K562 (cell line): ENCODE measurements at regions not wholly inside any gene's neighbourhood (a gene's known extent, or its start where the extent isn't known, plus 50 kb on each side); places are given as distances from the start of the nearest gene placed in this dataset.

Source experiments
- ATAC-seq: fragments of 200-7000 bp; cut with Tn5 transposase; 3 replicates; pipeline ENCODE4 v1.9.1; 2020; ENCODE audit warnings: moderate library complexity
- BruUV-seq: library from RNA; stranded (reverse); fragments of 400-500 nt; replicated peaks from 2 replicates; lab custom pipeline; 2021; lab: Mats Ljungman, UMichigan
- CTCF ChIA-PET: fragments of 300-600 bp; formaldehyde crosslinking; extraction: SDS; loops from one replicate; lab custom pipeline; 2021; ENCODE audit warnings: low intra/inter-chr PET ratio; lab: Yijun Ruan, JAX
- POLR2A ChIA-PET: fragments of 300-600, 350-650 bp; sonication (Branson Sonifier 250); formaldehyde crosslinking; extraction: SDS; loops from one replicate; lab custom pipeline; 2021; ENCODE audit warnings: antibody characterized with exemption, inconsistent platforms; lab: Yijun Ruan, JAX
- DNase-seq, 4 experiments: peaks; one replicate each; pipeline versions ENCODE4 v3.0.0 to v3.0.0-alpha.2; 2011 to 2018; ENCODE audit warnings: low spot score in 3 of 4, mixed read lengths in 3 of 4; ENCODE audit errors: extremely low read depth in 1 of 4
- FAIRE-seq: peaks from 2 replicates; lab custom pipeline; 2011; peaks lifted over from hg19 to GRCh38; lab: Jason Lieb, UNC
- H2AFZ ChIP-seq: 2 replicates; pipeline ENCODE4 v1.6.0; 2011; ENCODE audit warnings: low read depth, low read length, control low read depth, inconsistent platforms
- H3K27ac ChIP-seq: fragments of 200-600 bp; 3 replicates; pipeline ENCODE4 v1.8.0; 2011; ENCODE audit warnings: low read depth, mild to moderate bottlenecking, control low read depth, inconsistent platforms, low read length, moderate library complexity, mixed read lengths; ENCODE audit errors: extremely low read depth
- H3K27me3 ChIP-seq, 2 experiments: fragments of 300-600 bp in 1 of 2; 2 replicates in 1 of 2; 3 replicates in 1 of 2; pipeline versions ENCODE4 v1.6.0 to v1.8.0; 2011; ENCODE audit warnings: inconsistent platforms in 2 of 2, low read length in 2 of 2, mild to moderate bottlenecking in 1 of 2, mixed read lengths in 1 of 2, moderate library complexity in 1 of 2; ENCODE audit not compliant: control insufficient read depth in 2 of 2, insufficient read depth in 2 of 2
- H3K36me3 ChIP-seq: fragments of 300-600 bp; 3 replicates; pipeline ENCODE4 v1.8.0; 2011; ENCODE audit warnings: mild to moderate bottlenecking, low read length, inconsistent platforms; ENCODE audit not compliant: control insufficient read depth, insufficient read depth
- H3K4me1 ChIP-seq, 2 experiments: fragments of 200-600 bp in 1 of 2; replicated peaks in 1 of 2; 2 replicates in 1 of 2; 3 replicates in 1 of 2; pipeline versions ENCODE4 v1.5.1 to v1.8.0; 2011; ENCODE audit warnings: inconsistent platforms in 2 of 2, low read length in 2 of 2, mild to moderate bottlenecking in 1 of 2, mixed read lengths in 1 of 2, moderate library complexity in 1 of 2; ENCODE audit not compliant: control insufficient read depth in 2 of 2, insufficient read depth in 2 of 2
- H3K4me2 ChIP-seq: 2 replicates; pipeline ENCODE4 v1.6.1; 2011; ENCODE audit warnings: low read length, control low read depth, inconsistent platforms, mixed read lengths; ENCODE audit not compliant: insufficient read depth
- H3K4me3 ChIP-seq: fragments of 200-600 bp; sonication (generic), shearing (Covaris generic); 2 replicates; pipeline ENCODE4 v1.5.1; 2016; ENCODE audit warnings: control low read depth, inconsistent platforms
- H3K79me2 ChIP-seq: fragments of 200-600 bp; 3 replicates; pipeline ENCODE4 v1.8.0; 2011; ENCODE audit warnings: low read length, inconsistent platforms; ENCODE audit not compliant: control insufficient read depth, insufficient read depth
- H3K9ac ChIP-seq, 2 experiments: 2 replicates each; pipeline versions ENCODE4 v1.6.0 to v1.6.1; 2011; ENCODE audit warnings: low read depth in 2 of 2, low read length in 2 of 2, control low read depth in 1 of 2, inconsistent platforms in 1 of 2, mild to moderate bottlenecking in 1 of 2, mixed read lengths in 1 of 2; ENCODE audit not compliant: insufficient read depth in 1 of 2
- H3K9me1 ChIP-seq: one replicate; pipeline ENCODE4 v1.6.0; 2011; ENCODE audit warnings: inconsistent platforms, mild to moderate bottlenecking, low read length, moderate library complexity; ENCODE audit not compliant: control insufficient read depth, insufficient read depth
- H3K9me3 ChIP-seq: replicated peaks from 2 replicates; pipeline ENCODE4 v1.5.1; 2011; ENCODE audit warnings: low read depth, low read length, inconsistent platforms; ENCODE audit not compliant: control insufficient read depth, insufficient read depth
- H4K20me1 ChIP-seq: replicated peaks from 2 replicates; pipeline ENCODE4 v1.6.1; 2011; ENCODE audit warnings: low read length, inconsistent platforms, mixed read lengths; ENCODE audit not compliant: control insufficient read depth, insufficient read depth
- CHAMP1 ChIP-seq: fragments of 450-650 bp; IDR thresholded peaks from 2 replicates; pipeline ENCODE4 v1.6.1; 2016; ENCODE audit warnings: mild to moderate bottlenecking
- ETS2 ChIP-seq: IDR thresholded peaks from 2 replicates; pipeline ENCODE4 v1.6.1; 2016; ENCODE audit warnings: borderline replicate concordance, missing genetic modification characterization, mild to moderate bottlenecking, moderate library complexity, missing compliant biosample characterization; ENCODE audit not compliant: poor library complexity, severe bottlenecking
- HNRNPLL ChIP-seq: fragments of 200-400 bp; formaldehyde crosslinking; IDR thresholded peaks from 2 replicates; pipeline ENCODE4 v1.6.1; 2017; ENCODE audit warnings: low read length, low read depth, mild to moderate bottlenecking; ENCODE audit not compliant: poor library complexity, severe bottlenecking
- ILF3 ChIP-seq: fragments of 450-650 bp; IDR thresholded peaks from 2 replicates; pipeline ENCODE4 v1.6.1; 2018; ENCODE audit warnings: antibody characterized with exemption, mild to moderate bottlenecking, moderate library complexity, borderline replicate concordance
- NFXL1 ChIP-seq: fragments of 450-650 bp; formaldehyde crosslinking; IDR thresholded peaks from 2 replicates; pipeline ENCODE4 v1.4.0; 2021; ENCODE audit warnings: mild to moderate bottlenecking
- PCBP1 ChIP-seq: fragments of 200-400 bp; formaldehyde crosslinking; IDR thresholded peaks from 2 replicates; pipeline ENCODE4 v1.6.1; 2018; ENCODE audit warnings: mild to moderate bottlenecking, low read depth, low read length; ENCODE audit not compliant: poor library complexity, severe bottlenecking
- SMC3 ChIP-seq: conservative IDR thresholded peaks from 2 replicates; pipeline ENCODE4 v1.6.1; 2011; ENCODE audit warnings: low read depth, low read length, improper control_type of control experiment; ENCODE audit not compliant: insufficient read depth
- SOX6 ChIP-seq: fragments of 450-650 bp; IDR thresholded peaks from 2 replicates; pipeline ENCODE4 v1.6.1; 2014; ENCODE audit warnings: mild to moderate bottlenecking
- ZNF395 ChIP-seq: fragments of 200-800 bp; sonication (Bioruptor generic); IDR thresholded peaks from 2 replicates; pipeline ENCODE4 v1.6.1; 2017; ENCODE audit warnings: missing genetic modification characterization, missing compliant biosample characterization
- ZNF695 ChIP-seq: fragments of 450-650 bp; formaldehyde crosslinking; IDR thresholded peaks from 2 replicates; pipeline ENCODE4 v1.4.0; 2020; ENCODE audit warnings: mild to moderate bottlenecking, moderate library complexity
- WGBS: fragments of 100-300 bp; shearing (Covaris generic); methylation state at CpG from one replicate; pipeline ENCODE4 v1.1.6; 2016; ENCODE audit warnings: low coverage, mixed read lengths; ENCODE audit not compliant: insufficient coverage; ENCODE audit errors: missing lambda C conversion rate; 5-methylcytosine and 5-hydroxymethylcytosine counted together
- in situ Hi-C: fragments of 300-500 bp; cut with MboI; formaldehyde crosslinking; loops from 4 replicates; pipeline ENCODE4 v1.15.0; 2018; ENCODE audit warnings: inconsistent platforms, mixed read lengths
- intact Hi-C: fragments of 100-400 bp; cut with micrococcal nuclease; formaldehyde crosslinking; loops from 2 replicates; pipeline ENCODE4 v1.14.2; 2022
- TF ChIP-seq, protein P1 (sequence below): fragments of 450-650 bp; IDR thresholded peaks from 2 replicates; pipeline ENCODE4 v1.6.1; 2016; ENCODE audit warnings: antibody characterized with exemption
- TF ChIP-seq, protein P2 (sequence below): fragments of 450-650 bp; IDR thresholded peaks from 2 replicates; pipeline ENCODE4 v1.6.1; 2017; ENCODE audit warnings: mild to moderate bottlenecking, moderate library complexity

- Histone ChIP-seq H3K36me3 (no peaks in the 10 kb centered on the region), H3K9ac (peak overlapping the region; percentile 67 to 93; a peak in 3 of 4 replicates), H2AFZ (peak overlapping the region; percentile 53), H4K20me1 (no peaks in the 10 kb centered on the region), H3K4me3 (peak overlapping the region; percentile 39), H3K4me1 (peaks cover 0 to 33% of the 10 kb centered on the region in 2 experiments; a peak in 3 of 5 replicates), H3K9me3 (no peaks in the 10 kb centered on the region), H3K79me2 (peaks cover 41% of the 10 kb centered on the region), H3K27ac (peak overlapping the region; percentile 92), H3K9me1 (no peaks in the 10 kb centered on the region), H3K4me2 (peak overlapping the region; percentile 83), H3K27me3 (no peaks in the 10 kb centered on the region)
- ATAC-seq (peak; percentile 38), FAIRE-seq (peak; percentile 37), DNase-seq (peak in 1 of 4 experiments; percentile 66)
- intact Hi-C loops = loop anchor here (5.0 to 10.0 kb wide), 2 partner anchors 36 to 1777 kb away; no protein-coding TSS in a partner anchor
- in situ Hi-C loops = loop anchor here (5.0 kb wide), 1 partner anchor 71 kb away; no protein-coding TSS in a partner anchor
- ChIA-PET CTCF (no interaction called here), POLR2A (interaction anchor here (0.8 to 7.8 kb wide), 11 partner anchors 9 to 106 kb away, joined by 3 to 110 read pairs (median 6); partner anchors contain the start of gene CHD2)
- no TSS peak for BruUV-seq
- 7% methylated on average over 6 of the region's 6 CpGs for WGBS
- TF ChIP-seq HNRNPLL = no peak
- TF ChIP-seq PCBP1 = no peak
- no peak for TF ChIP-seq ETS2 (tag)
- TF ChIP-seq ZNF695 = no peak
- TF ChIP-seq SMC3 = no peak
- TF ChIP-seq CHAMP1 = no peak
- TF ChIP-seq, protein P1, sequence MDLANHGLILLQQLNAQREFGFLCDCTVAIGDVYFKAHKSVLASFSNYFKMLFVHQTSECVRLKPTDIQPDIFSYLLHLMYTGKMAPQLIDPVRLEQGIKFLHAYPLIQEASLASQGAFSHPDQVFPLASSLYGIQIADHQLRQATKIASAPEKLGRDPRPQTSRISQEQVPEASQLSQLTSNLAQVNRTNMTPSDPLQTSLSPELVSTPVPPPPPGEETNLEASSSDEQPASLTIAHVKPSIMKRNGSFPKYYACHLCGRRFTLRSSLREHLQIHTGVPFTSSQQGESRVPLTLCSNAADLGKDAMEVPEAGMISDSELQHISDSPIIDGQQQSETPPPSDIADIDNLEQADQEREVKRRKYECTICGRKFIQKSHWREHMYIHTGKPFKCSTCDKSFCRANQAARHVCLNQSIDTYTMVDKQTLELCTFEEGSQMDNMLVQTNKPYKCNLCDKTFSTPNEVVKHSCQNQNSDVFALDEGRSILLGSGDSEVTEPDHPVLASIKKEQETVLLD = no peak
- TF ChIP-seq, protein P2, sequence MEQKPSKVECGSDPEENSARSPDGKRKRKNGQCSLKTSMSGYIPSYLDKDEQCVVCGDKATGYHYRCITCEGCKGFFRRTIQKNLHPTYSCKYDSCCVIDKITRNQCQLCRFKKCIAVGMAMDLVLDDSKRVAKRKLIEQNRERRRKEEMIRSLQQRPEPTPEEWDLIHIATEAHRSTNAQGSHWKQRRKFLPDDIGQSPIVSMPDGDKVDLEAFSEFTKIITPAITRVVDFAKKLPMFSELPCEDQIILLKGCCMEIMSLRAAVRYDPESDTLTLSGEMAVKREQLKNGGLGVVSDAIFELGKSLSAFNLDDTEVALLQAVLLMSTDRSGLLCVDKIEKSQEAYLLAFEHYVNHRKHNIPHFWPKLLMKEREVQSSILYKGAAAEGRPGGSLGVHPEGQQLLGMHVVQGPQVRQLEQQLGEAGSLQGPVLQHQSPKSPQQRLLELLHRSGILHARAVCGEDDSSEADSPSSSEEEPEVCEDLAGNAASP = no peak
- 0 out of 2 replicates have a peak, but pooled peaks have one; percentile 25 for TF ChIP-seq ZNF395 (CRISPR knock-in tag)
- TF ChIP-seq SOX6 = 0 out of 2 replicates have a peak, but pooled peaks have one; percentile 12
- no peak for TF ChIP-seq ILF3
- TF ChIP-seq NFXL1 (CRISPR knock-in tag) = no peak
Measured at GRCh38 chr15:92811148-92811913, 88.8 kb upstream of the CHD2 start.
